C4-2B (cell line): ENCODE measurements at regions not wholly inside any gene's neighbourhood (a gene's known extent, or its start where the extent isn't known, plus 50 kb on each side); places are given as distances from the start of the nearest gene placed in this dataset.

ENCODE experiments used
- H3K27ac ChIP-seq: fragments of 450-650 bp; 2 replicates; pipeline ENCODE4 v1.5.1; 2017
- CTCF ChIP-seq: fragments of 450-650 bp; conservative IDR thresholded peaks from 2 replicates; pipeline ENCODE4 v1.5.1; 2017; ENCODE audit warnings: mild to moderate bottlenecking
- ZFX ChIP-seq: fragments of 450-650 bp; IDR thresholded peaks from 2 replicates; pipeline ENCODE4 v1.6.1; 2017

GRCh38 chr6:44701038-44701636, 313.6 kb downstream of the CDC5L start:
- no peak for TF ChIP-seq CTCF
- no peak for TF ChIP-seq ZFX
- no peak overlapping the region for H3K27ac ChIP-seq

GRCh38 chr6:44701637-44702101, 314.2 kb downstream of the CDC5L start:
- no peak overlapping the region for H3K27ac ChIP-seq
- TF ChIP-seq CTCF (no peak), ZFX (no peak)

- TF ChIP-seq ZFX (no peak), CTCF (no peak)
- H3K27ac ChIP-seq: no peak overlapping the region
Measured at GRCh38 chr6:44702292-44702691, 314.8 kb downstream of the CDC5L start.

GRCh38 chr6:44704240-44705150, 317.0 kb downstream of the CDC5L start:
- TF ChIP-seq CTCF (no peak), ZFX (no peak)
- H3K27ac ChIP-seq: no peak overlapping the region

- no peak for TF ChIP-seq CTCF
- no peak for TF ChIP-seq ZFX
- H3K27ac ChIP-seq: no peak overlapping the region
Measured at GRCh38 chr6:44705596-44705995, 318.1 kb downstream of the CDC5L start.

GRCh38 chr6:44706011-44706410, 318.5 kb downstream of the CDC5L start:
- TF ChIP-seq CTCF (no peak), ZFX (no peak)
- H3K27ac ChIP-seq: no peak overlapping the region

GRCh38 chr6:44708208-44708607, 320.7 kb downstream of the CDC5L start:
- no peak overlapping the region for H3K27ac ChIP-seq
- TF ChIP-seq CTCF (no peak), ZFX (no peak)
